ENCODE measurements at regions not wholly inside any gene's neighbourhood (a gene's known extent, or its start where the extent isn't known, plus 50 kb on each side); places are given as distances from the start of the nearest gene placed in this dataset.
"Not testable (repeated sequence)": the region's sequence is repeated elsewhere in the genome, so short reads cannot be mapped to it uniquely, and the experiment has no call there.

- no peak for DNase-seq (ENCODE audit: low read depth in 1 of 2, low spot score in 1 of 2)
These were observed 92.2 kb upstream of the GNAQ start for GRCh38 chr9:78123808-78124207.

GRCh38 chr9:78122631-78123030 is 91.0 kb upstream of the GNAQ start:
- DNase-seq (ENCODE audit: low read depth in 1 of 2, low spot score in 1 of 2): no peak

DNA sequence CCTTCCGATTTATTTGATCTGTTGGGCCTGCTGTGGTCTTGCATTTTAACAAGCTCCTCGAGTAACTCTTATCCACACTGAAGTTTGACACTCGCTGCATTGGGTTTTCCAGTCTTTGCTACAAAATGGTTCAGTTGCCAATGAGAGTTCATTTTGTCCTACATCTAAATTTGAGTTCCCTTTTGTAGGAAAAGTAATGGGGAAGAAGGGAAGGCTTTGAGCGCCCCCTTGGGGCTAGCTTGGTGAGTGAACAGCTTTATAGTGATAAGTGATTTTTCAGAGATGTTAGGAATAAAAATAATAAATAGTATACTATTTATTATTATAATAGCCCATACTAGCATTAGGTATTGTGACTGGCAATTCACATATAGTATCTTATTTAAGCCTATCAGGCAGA is 89.9 kb upstream of the GNAQ start:
- DNase-seq (ENCODE audit: low read depth in 1 of 2, low spot score in 1 of 2): peak; percentile 17 to 20

DNA sequence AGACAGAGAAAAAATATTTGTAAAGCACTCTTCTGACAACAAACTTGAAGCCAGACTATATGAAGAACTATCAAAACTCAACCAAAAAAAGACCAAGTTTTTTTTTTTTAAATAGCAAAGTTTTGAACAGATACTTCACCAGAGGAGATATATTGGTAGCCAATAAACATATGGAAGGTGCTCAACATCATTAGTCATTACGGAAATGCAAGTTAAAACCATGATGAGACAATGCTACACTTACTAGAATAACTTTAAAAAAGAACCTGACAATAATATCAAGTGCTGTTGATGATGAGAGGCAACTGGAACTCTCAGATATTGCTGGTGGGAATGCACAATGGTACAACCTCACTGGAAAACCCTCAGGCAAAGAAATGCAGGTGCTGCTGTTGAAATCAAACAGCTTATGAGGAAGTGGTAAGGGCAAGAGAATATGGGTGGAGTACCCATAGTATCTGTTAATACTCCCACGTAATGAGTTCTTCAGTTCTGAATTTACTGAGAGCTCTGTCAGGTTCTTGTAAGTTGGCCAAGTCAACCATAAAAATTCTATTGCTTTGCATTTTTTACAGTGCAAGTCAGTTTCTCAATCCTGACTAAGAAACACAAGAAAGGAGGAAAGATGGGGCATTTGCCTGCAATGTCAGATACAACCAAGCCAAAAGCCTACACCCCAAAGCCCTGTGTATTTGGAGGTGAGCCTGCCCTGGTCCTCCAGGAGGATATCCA is 87.3 kb upstream of the GNAQ start:
- DNase-seq (ENCODE audit: low read depth in 1 of 2, low spot score in 1 of 2): no peak

DNA sequence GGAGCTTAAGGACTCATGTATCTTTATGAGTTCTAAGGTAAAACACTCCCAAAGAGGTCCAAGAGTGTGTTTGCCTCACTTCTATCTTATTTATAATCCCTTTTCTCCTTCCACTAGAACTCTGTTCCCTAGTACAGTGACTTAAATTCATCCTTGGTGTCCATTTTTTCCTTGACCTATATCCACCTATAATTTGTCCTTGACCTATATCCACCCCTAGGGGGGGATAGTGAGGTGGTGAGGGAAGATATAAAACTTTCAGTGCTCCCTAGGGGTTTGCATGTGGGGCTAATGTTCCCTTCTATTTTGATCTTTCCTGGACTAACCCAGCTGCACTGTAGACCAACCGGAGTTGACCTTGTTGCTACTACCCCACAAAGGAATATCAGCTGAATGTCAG is 83.5 kb upstream of the GNAQ start:
- DNase-seq (ENCODE audit: low read depth in 1 of 2, low spot score in 1 of 2): no peak

DNA sequence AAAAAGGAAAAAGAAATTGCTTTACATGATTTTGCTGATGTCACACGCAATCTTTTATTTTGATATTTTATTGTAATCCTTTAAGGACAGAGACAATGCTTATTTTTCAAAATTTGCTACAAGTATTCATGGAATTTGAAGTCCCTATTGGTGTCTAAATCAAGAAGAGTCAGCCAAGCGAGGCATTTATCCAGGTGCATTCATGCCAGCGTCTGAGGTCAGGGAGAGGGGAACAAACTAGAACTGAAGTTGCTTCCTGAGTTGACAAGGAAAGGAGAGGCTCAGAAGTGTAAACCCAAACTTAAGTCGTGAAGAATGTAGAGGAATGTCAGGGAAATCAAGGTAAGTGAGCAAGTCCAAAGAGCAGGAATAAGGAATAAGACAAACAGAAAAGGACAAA is 83.0 kb upstream of the GNAQ start:
- no peak for DNase-seq (ENCODE audit: low read depth in 1 of 2, low spot score in 1 of 2)

- no peak for DNase-seq (ENCODE audit: low read depth in 1 of 2, low spot score in 1 of 2)
These were observed 80.8 kb upstream of the GNAQ start for GRCh38 chr9:78112406-78112805.

- no peak for DNase-seq (ENCODE audit: low read depth in 1 of 2, low spot score in 1 of 2)
These were observed 80.4 kb upstream of the GNAQ start for GRCh38 chr9:78112004-78112403.

- DNase-seq (ENCODE audit: low read depth in 1 of 2, low spot score in 1 of 2): no peak
These were observed 77.5 kb upstream of the GNAQ start for GRCh38 chr9:78109075-78109474.

DNA sequence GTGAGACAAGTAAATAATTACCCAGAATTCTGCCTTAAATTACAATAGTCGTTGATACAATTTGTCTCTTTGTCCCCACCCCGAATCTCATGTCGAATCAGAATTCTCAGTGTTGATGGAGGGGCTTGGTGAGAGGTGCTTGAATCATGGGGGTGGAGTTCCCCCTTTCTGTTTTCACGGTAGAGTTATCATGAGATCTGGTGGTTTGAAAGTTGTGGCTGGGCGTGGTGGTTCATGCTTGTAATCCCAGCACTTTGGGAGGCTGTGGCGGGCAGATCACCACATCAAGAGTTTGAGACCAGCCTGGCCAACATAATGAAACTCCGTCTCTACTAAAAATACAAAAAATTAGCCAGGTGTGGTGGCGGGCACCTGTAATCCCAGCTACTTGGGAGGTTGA is 75.0 kb upstream of the GNAQ start:
- not testable (repeated sequence) for DNase-seq (ENCODE audit: low read depth in 1 of 2, low spot score in 1 of 2)

GRCh38 chr9:78103971-78104433 is 72.4 kb upstream of the GNAQ start:
- DNase-seq (ENCODE audit: low read depth in 1 of 2, low spot score in 1 of 2): no peak

- no peak for DNase-seq (ENCODE audit: low read depth in 1 of 2, low spot score in 1 of 2)
These were observed 69.6 kb upstream of the GNAQ start for GRCh38 chr9:78101247-78101646.

DNA sequence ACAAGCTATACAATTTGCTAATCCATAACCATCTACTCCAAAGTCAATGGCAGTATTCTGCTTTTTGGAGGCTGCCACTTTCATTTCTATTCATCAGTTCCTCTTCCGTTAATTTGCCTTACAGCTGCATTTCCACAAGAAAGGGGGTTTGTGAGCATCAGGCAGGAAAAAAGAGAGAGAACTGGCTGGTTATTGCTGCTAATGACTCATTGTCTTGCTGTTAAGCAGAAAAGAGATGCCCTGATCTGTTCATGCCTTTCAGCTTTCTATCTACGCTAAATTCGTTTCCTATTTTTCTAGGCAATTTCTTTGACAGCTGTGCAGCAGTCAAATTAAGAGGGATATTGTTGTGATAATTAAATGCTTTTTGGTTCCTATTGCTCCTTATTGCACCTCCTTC is 65.9 kb upstream of the GNAQ start:
- DNase-seq (ENCODE audit: low read depth in 1 of 2, low spot score in 1 of 2): no peak

DNA sequence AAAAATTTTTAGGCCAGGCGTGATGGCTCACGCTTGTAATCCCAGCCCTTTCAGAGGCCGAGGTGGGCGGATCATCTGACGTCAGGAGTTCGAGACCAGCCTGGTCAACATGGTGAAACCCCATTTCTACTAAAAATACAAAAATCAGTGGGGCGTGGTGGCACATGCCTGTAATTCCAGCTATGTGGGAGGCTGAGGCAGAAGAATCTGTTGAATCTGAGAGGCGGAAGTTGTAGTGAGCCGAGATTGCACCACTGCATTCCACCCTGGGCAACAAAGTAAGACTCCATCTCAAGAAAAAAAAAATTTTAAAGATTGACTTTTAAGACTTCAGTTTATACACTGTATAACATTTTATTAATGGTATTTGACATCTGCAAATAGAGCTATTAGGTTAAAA is 60.1 kb upstream of the GNAQ start:
- no peak for DNase-seq (ENCODE audit: low read depth in 1 of 2, low spot score in 1 of 2)

GRCh38 chr9:78089111-78089510 is 57.5 kb upstream of the GNAQ start:
- no peak for DNase-seq (ENCODE audit: low read depth in 1 of 2, low spot score in 1 of 2)

GRCh38 chr9:78088190-78088589 is 56.6 kb upstream of the GNAQ start:
- DNase-seq (ENCODE audit: low read depth in 1 of 2, low spot score in 1 of 2): not testable (repeated sequence)
